SK-N-MC (cell line): ENCODE measurements at regions not wholly inside any gene's neighbourhood (a gene's known extent, or its start where the extent isn't known, plus 50 kb on each side); places are given as distances from the start of the nearest gene placed in this dataset.

Experiments used
- EZH2 ChIP-seq: fragments of 200-600 bp; sonication (generic); IDR thresholded peaks from one replicate; pipeline ENCODE4 v1.6.1; 2017; ENCODE audit warnings: antibody characterized with exemption
- POLR2AphosphoS5 ChIP-seq: IDR thresholded peaks from 2 replicates; pipeline ENCODE4 v1.6.1; 2012; ENCODE audit warnings: mild to moderate bottlenecking, low read depth, low read length, borderline replicate concordance

- TF ChIP-seq POLR2AphosphoS5 (no peak), EZH2 (no peak)
Measured at GRCh38 chr4:19128176-19128575, 1106.6 kb upstream of the LCORL start.
